HCT116 (cell line): ENCODE measurements at regions not wholly inside any gene's neighbourhood (a gene's known extent, or its start where the extent isn't known, plus 50 kb on each side); places are given as distances from the start of the nearest gene placed in this dataset.

ENCODE experiments used
- ATAC-seq: fragments of 200-7000 bp; cut with Tn5 transposase; 2 replicates; pipeline ENCODE4 v1.9.1; 2020; ENCODE audit warnings: mild to moderate bottlenecking, moderate library complexity
- BruUV-seq: library from RNA; stranded (reverse); fragments of 400-500 nt; replicated peaks from 2 replicates; lab custom pipeline; 2021; lab: Mats Ljungman, UMichigan
- CTCF ChIA-PET: fragments of 300-600 bp; sonication (Branson Sonifier 250); formaldehyde crosslinking; loops from one replicate; lab custom pipeline; 2021; ENCODE audit warnings: antibody characterized with exemption; lab: Charles Lee
- POLR2A ChIA-PET: fragments of 300-600, 350-600 bp; sonication (Branson Sonifier 250); formaldehyde crosslinking; loops from one replicate; lab custom pipeline; 2021; ENCODE audit warnings: antibody characterized with exemption; lab: Charles Lee
- RAD21 ChIA-PET, 2 experiments: fragments of 300-600 bp; sonication (Branson Sonifier 250); formaldehyde crosslinking; loops; one replicate each; lab custom pipeline; 2023; ENCODE audit warnings: low total read pairs in 2 of 2; ENCODE audit not compliant: uncharacterized antibody in 2 of 2, unreplicated experiment in 2 of 2, low non-redundant PET in 1 of 2; lab: Charles Lee
- DNase-seq: peaks from one replicate; pipeline ENCODE4 v3.0.0-alpha.2; 2010; ENCODE audit warnings: low read depth, low spot score
- H2AFZ ChIP-seq: fragments of 200-600 bp; shearing (Covaris generic), sonication (generic); 2 replicates; pipeline ENCODE4 v1.6.1; 2017; ENCODE audit warnings: low read depth, mixed run types, mixed read lengths, antibody characterized with exemption, low read length; ENCODE audit not compliant: poor library complexity, severe bottlenecking
- H3K27ac ChIP-seq: 2 replicates; pipeline ENCODE4 v1.5.1; 2012; ENCODE audit warnings: low read depth, low read length
- H3K27me3 ChIP-seq: fragments of 200-600 bp; sonication (generic); 2 replicates; pipeline ENCODE4 v1.6.1; 2016; ENCODE audit warnings: mixed run types, low read length, mixed read lengths; ENCODE audit not compliant: insufficient read depth
- H3K36me3 ChIP-seq, 2 experiments: fragments of 200-500 bp in 1 of 2; fragments of 200-600 bp in 1 of 2; sonication (Bioruptor generic) in 1 of 2; sonication (generic) in 1 of 2; 2 replicates each; pipeline versions ENCODE4 v1.5.1 to v1.6.1; 2014 to 2016; ENCODE audit warnings: low read length in 2 of 2, inconsistent platforms in 1 of 2, mixed read lengths in 1 of 2, mixed run types in 1 of 2; ENCODE audit not compliant: insufficient read depth in 2 of 2, control insufficient read depth in 1 of 2
- H3K4me1 ChIP-seq, 2 experiments: fragments of 200-600 bp in 1 of 2; sonication (generic) in 1 of 2; 2 replicates each; pipeline versions ENCODE4 v1.5.1 to v1.6.1; 2012 to 2017; ENCODE audit warnings: low read length in 2 of 2, inconsistent platforms in 1 of 2, mild to moderate bottlenecking in 1 of 2, mixed read lengths in 1 of 2, mixed run types in 1 of 2, moderate library complexity in 1 of 2; ENCODE audit not compliant: insufficient read depth in 2 of 2, control insufficient read depth in 1 of 2
- H3K4me2 ChIP-seq: fragments of 200-600 bp; sonication (generic); 2 replicates; pipeline ENCODE4 v1.6.1; 2017; ENCODE audit warnings: mixed run types, low read length, mixed read lengths
- H3K4me3 ChIP-seq, 2 experiments: fragments of 200-600 bp in 1 of 2; sonication (generic) in 1 of 2; replicated peaks in 1 of 2; 2 replicates each; pipeline ENCODE4 v1.5.1; 2011 to 2016; ENCODE audit warnings: low read length in 2 of 2, control low read depth in 1 of 2, low read depth in 1 of 2, mild to moderate bottlenecking in 1 of 2, mixed read lengths in 1 of 2, mixed run types in 1 of 2
- H3K79me2 ChIP-seq: fragments of 200-600 bp; sonication (generic); 2 replicates; pipeline ENCODE4 v1.6.1; 2017; ENCODE audit warnings: mild to moderate bottlenecking, mixed run types, low read length, moderate library complexity, mixed read lengths; ENCODE audit not compliant: insufficient read depth
- H3K9ac ChIP-seq: fragments of 200-600 bp; sonication (generic); 2 replicates; pipeline ENCODE4 v1.6.1; 2016; ENCODE audit warnings: low read length, mixed read lengths
- H3K9me2 ChIP-seq: fragments of 200-600 bp; sonication (generic), shearing (Covaris generic); 2 replicates; pipeline ENCODE4 v1.6.1; 2017; ENCODE audit warnings: mixed run types, mild to moderate bottlenecking, moderate library complexity; ENCODE audit not compliant: insufficient read depth
- H3K9me3 ChIP-seq, 2 experiments: fragments of 200-500 bp in 1 of 2; fragments of 200-600 bp in 1 of 2; sonication (Bioruptor generic) in 1 of 2; sonication (generic) in 1 of 2; 2 replicates each; pipeline ENCODE4 v1.6.1; 2014 to 2017; ENCODE audit warnings: low read length in 2 of 2, mixed read lengths in 2 of 2, inconsistent platforms in 1 of 2, low read depth in 1 of 2, mild to moderate bottlenecking in 1 of 2, mixed run types in 1 of 2, moderate library complexity in 1 of 2; ENCODE audit not compliant: control insufficient read depth in 1 of 2, insufficient read depth in 1 of 2
- H4K20me1 ChIP-seq: fragments of 200-600 bp; sonication (generic), shearing (Covaris generic); 2 replicates; pipeline ENCODE4 v1.6.1; 2017; ENCODE audit warnings: mixed run types, mild to moderate bottlenecking, moderate library complexity; ENCODE audit not compliant: insufficient read depth
- EGR1 ChIP-seq: IDR thresholded peaks from 2 replicates; pipeline ENCODE4 v1.6.1; 2012; ENCODE audit warnings: low read depth
- EZH2 ChIP-seq: fragments of 200-600 bp; sonication (generic); IDR thresholded peaks from 2 replicates; pipeline ENCODE4 v1.6.1; 2017; ENCODE audit warnings: antibody characterized with exemption, mixed run types
- EZH2phosphoT487 ChIP-seq: fragments of 200-600 bp; IDR thresholded peaks from 2 replicates; pipeline ENCODE4 v1.6.1; 2018; ENCODE audit warnings: antibody characterized with exemption, borderline replicate concordance
- POLR2A ChIP-seq: IDR thresholded peaks from 2 replicates; pipeline ENCODE4 v1.7.0; 2011; ENCODE audit warnings: borderline replicate concordance; ENCODE audit not compliant: insufficient read depth, insufficient read length; ENCODE audit errors: extremely low read depth
- POLR2AphosphoS5 ChIP-seq: IDR thresholded peaks from 2 replicates; pipeline ENCODE4 v1.6.1; 2011; ENCODE audit warnings: mild to moderate bottlenecking, low read depth, low read length, moderate library complexity
- SIN3A ChIP-seq: IDR thresholded peaks from 2 replicates; pipeline ENCODE4 v1.6.1; 2012; ENCODE audit warnings: low read depth
- SP1 ChIP-seq: IDR thresholded peaks from 2 replicates; pipeline ENCODE4 v1.6.1; 2012; ENCODE audit warnings: low read depth
- SRF ChIP-seq: IDR thresholded peaks from 2 replicates; pipeline ENCODE4 v1.6.1; 2012; ENCODE audit warnings: low read depth
- TCF7L2 ChIP-seq: IDR thresholded peaks from 2 replicates; pipeline ENCODE4 v1.7.0; 2011; ENCODE audit warnings: borderline replicate concordance, inconsistent platforms; ENCODE audit not compliant: insufficient read depth, insufficient read length; ENCODE audit errors: extremely low read depth
- ZFX ChIP-seq: fragments of 450-650 bp; IDR thresholded peaks from 2 replicates; pipeline ENCODE4 v1.6.1; 2017
- intact Hi-C: fragments of 100-400 bp; cut with micrococcal nuclease; formaldehyde crosslinking; loops from 2 replicates; pipeline ENCODE4 v1.10.0; 2022
- TF ChIP-seq, protein P1 (sequence below): IDR thresholded peaks from 2 replicates; pipeline ENCODE4 v1.6.1; 2012
- TF ChIP-seq, protein P2 (sequence below): IDR thresholded peaks from 2 replicates; pipeline ENCODE4 v1.6.1; 2012; ENCODE audit warnings: low read depth
- TF ChIP-seq, protein P3 (sequence below): IDR thresholded peaks from 2 replicates; pipeline ENCODE4 v1.6.1; 2012

DNA sequence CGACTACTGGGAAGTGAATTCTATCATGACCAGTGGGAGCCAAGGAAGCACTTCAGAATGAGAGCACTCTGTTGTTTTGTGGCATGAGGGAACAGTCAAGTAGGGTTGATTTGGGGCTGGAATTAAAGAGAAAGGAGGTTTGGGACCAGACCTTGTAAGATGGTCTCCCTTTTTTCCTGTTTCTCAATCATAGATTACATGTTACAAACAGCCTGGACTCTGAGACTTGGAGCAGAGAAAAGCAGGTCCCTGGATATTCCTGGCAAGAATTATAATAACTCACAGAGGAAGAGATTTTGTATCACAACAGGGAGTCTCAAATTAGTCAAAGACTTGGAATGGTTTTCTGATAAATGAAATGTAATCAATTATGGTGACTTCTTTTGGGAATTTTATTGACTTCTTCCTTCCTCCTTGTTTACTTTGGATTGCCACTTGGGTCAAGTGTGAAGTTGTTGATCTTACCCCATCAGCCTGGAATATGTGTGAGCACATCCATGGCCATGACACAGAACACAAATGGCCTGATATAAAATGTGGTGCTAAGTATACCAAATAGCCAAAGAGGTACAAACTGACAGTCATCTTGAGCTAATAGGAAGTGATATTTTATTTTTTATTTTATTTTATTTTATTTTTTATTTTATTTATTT, 131.0 kb upstream of the OSMR start:
- no peak overlapping the region for H3K4me3 ChIP-seq
- H3K4me2 ChIP-seq: no peak overlapping the region
- no peak overlapping the region for H3K9ac ChIP-seq
- POLR2A ChIA-PET: no interaction called here
- H4K20me1 ChIP-seq: no peaks in the 10 kb centered on the region
- intact Hi-C loops: no loop called here
- ATAC-seq: no peak
- H3K9me3 ChIP-seq: no peaks in the 10 kb centered on the region
- BruUV-seq: no TSS peak
- RAD21 ChIA-PET: no interaction called here
- TF ChIP-seq, protein P1, sequence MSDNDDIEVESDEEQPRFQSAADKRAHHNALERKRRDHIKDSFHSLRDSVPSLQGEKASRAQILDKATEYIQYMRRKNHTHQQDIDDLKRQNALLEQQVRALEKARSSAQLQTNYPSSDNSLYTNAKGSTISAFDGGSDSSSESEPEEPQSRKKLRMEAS: no peak
- no peak for TF ChIP-seq POLR2AphosphoS5
- no peak for TF ChIP-seq SIN3A
- TF ChIP-seq EZH2phosphoT487: no peak
- no peak for TF ChIP-seq EGR1
- no peak for TF ChIP-seq ZFX
- TF ChIP-seq, protein P2, sequence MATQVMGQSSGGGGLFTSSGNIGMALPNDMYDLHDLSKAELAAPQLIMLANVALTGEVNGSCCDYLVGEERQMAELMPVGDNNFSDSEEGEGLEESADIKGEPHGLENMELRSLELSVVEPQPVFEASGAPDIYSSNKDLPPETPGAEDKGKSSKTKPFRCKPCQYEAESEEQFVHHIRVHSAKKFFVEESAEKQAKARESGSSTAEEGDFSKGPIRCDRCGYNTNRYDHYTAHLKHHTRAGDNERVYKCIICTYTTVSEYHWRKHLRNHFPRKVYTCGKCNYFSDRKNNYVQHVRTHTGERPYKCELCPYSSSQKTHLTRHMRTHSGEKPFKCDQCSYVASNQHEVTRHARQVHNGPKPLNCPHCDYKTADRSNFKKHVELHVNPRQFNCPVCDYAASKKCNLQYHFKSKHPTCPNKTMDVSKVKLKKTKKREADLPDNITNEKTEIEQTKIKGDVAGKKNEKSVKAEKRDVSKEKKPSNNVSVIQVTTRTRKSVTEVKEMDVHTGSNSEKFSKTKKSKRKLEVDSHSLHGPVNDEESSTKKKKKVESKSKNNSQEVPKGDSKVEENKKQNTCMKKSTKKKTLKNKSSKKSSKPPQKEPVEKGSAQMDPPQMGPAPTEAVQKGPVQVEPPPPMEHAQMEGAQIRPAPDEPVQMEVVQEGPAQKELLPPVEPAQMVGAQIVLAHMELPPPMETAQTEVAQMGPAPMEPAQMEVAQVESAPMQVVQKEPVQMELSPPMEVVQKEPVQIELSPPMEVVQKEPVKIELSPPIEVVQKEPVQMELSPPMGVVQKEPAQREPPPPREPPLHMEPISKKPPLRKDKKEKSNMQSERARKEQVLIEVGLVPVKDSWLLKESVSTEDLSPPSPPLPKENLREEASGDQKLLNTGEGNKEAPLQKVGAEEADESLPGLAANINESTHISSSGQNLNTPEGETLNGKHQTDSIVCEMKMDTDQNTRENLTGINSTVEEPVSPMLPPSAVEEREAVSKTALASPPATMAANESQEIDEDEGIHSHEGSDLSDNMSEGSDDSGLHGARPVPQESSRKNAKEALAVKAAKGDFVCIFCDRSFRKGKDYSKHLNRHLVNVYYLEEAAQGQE: no peak
- no peak for TF ChIP-seq SP1
- TF ChIP-seq, protein P3, sequence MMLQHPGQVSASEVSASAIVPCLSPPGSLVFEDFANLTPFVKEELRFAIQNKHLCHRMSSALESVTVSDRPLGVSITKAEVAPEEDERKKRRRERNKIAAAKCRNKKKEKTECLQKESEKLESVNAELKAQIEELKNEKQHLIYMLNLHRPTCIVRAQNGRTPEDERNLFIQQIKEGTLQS: no peak
- no peak for TF ChIP-seq EZH2
- no peak for TF ChIP-seq SRF
- no peak for TF ChIP-seq TCF7L2
- TF ChIP-seq POLR2A: no peak
- no peak overlapping the region for H3K27ac ChIP-seq
- no peaks in the 10 kb centered on the region for H3K4me1 ChIP-seq
- no peaks in the 10 kb centered on the region for H3K36me3 ChIP-seq
- no peaks in the 10 kb centered on the region for H3K27me3 ChIP-seq
- no peaks in the 10 kb centered on the region for H3K9me2 ChIP-seq
- no peaks in the 10 kb centered on the region for H3K79me2 ChIP-seq
- no peak overlapping the region for H2AFZ ChIP-seq
- CTCF ChIA-PET: interaction anchor here (1.4 to 1.5 kb wide), 2 partner anchors 273 to 332 kb away, joined by 3 to 4 read pairs; no protein-coding TSS in a partner anchor
- no peak for DNase-seq
